Adrenal gland (tissue), 5 donors: ENCODE measurements at regions not wholly inside any gene's neighbourhood (a gene's known extent, or its start where the extent isn't known, plus 50 kb on each side); places are given as distances from the start of the nearest gene placed in this dataset.

ENCODE experiments used
- CTCF ChIP-seq, 6 experiments: fragments of 450-650 bp in 4 of 6; fragments of 200-600 bp in 2 of 6; sonication (generic) in 1 of 6; IDR thresholded peaks; 1 replicate in 5 of 6; 2 replicates in 1 of 6; pipeline versions ENCODE4 v1.5.1 to v1.8.0; 2016 to 2021; ENCODE audit warnings: antibody characterized with exemption in 6 of 6, mild to moderate bottlenecking in 2 of 6, moderate library complexity in 1 of 6
- POLR2A ChIP-seq, 2 donors: fragments of 450-650 bp; IDR thresholded peaks; one replicate each; pipeline ENCODE4 v1.6.1; 2017; ENCODE audit warnings: antibody characterized with exemption in 2 of 2, mild to moderate bottlenecking in 2 of 2, moderate library complexity in 1 of 2
- donor health status: DM: no; HTN: no; CAD: no.

GRCh38 chr5:82586181-82586580 is 308.0 kb upstream of the RPS23 start:
- TF ChIP-seq POLR2A (IDR thresholded peaks at IDR 0.05), result no peak
- no peak for TF ChIP-seq CTCF (IDR thresholded peaks at IDR 0.05)
